ENCODE measurements at regions not wholly inside any gene's neighbourhood (a gene's known extent, or its start where the extent isn't known, plus 50 kb on each side); places are given as distances from the start of the nearest gene placed in this dataset.

GRCh38 chr6:22349528-22349927 lies 52.7 kb upstream of the PRL start:
- TF ChIP-seq CTCF (IDR thresholded peaks at IDR 0.05) (no peak), POLR2AphosphoS5 (IDR thresholded peaks at IDR 0.05) (no peak), POLR2A (IDR thresholded peaks at IDR 0.05) (no peak), EP300 (IDR thresholded peaks at IDR 0.05) (no peak)

Measured in sigmoid colon (tissue), 4 donors.